ENCODE measurements at regions not wholly inside any gene's neighbourhood (a gene's known extent, or its start where the extent isn't known, plus 50 kb on each side); places are given as distances from the start of the nearest gene placed in this dataset.

DNA sequence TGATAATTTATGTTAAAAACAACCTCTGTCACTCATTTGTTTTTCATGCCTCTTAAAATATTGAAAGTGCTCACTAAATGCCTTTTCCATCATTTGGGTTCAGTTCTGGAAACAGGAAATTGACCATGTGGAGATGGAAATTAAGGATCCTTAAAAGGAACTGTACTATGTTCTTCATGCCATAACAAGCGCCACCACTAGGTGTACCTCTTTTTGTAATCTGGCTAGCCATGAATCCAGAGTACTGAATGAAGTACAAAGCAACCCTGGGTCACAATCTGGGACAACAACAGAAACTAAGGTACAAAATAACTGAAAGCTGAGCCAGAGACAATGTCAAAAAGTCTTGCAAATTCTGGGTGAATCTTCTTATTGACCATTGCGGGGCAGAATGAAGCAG lies 559.1 kb downstream of the FAM181B start (continued):
- TF ChIP-seq, protein P1, sequence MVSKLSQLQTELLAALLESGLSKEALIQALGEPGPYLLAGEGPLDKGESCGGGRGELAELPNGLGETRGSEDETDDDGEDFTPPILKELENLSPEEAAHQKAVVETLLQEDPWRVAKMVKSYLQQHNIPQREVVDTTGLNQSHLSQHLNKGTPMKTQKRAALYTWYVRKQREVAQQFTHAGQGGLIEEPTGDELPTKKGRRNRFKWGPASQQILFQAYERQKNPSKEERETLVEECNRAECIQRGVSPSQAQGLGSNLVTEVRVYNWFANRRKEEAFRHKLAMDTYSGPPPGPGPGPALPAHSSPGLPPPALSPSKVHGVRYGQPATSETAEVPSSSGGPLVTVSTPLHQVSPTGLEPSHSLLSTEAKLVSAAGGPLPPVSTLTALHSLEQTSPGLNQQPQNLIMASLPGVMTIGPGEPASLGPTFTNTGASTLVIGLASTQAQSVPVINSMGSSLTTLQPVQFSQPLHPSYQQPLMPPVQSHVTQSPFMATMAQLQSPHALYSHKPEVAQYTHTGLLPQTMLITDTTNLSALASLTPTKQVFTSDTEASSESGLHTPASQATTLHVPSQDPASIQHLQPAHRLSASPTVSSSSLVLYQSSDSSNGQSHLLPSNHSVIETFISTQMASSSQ (IDR thresholded peaks at IDR 0.05; ENCODE audit: low read depth), result no peak
- TF ChIP-seq, protein P1 (CRISPR knock-in tag; IDR thresholded peaks at IDR 0.05; ENCODE audit: borderline replicate concordance), result no peak
- TF ChIP-seq ZNF616 (CRISPR knock-in tag; IDR thresholded peaks at IDR 0.05; ENCODE audit: low read depth), result no peak
- no peak for TF ChIP-seq ZFP36L2 (CRISPR knock-in tag; IDR thresholded peaks at IDR 0.05)
- TF ChIP-seq DNMT3B (CRISPR knock-in tag; conservative IDR thresholded peaks at IDR 0.05), result no peak
- TF ChIP-seq ZNF609 (CRISPR knock-in tag; IDR thresholded peaks at IDR 0.05; ENCODE audit: borderline replicate concordance), result no peak
- TF ChIP-seq PAX8 (CRISPR knock-in tag; IDR thresholded peaks at IDR 0.05; ENCODE audit: borderline replicate concordance), result no peak
- TF ChIP-seq ZNF788 (CRISPR knock-in tag; IDR thresholded peaks at IDR 0.05; ENCODE audit: borderline replicate concordance), result no peak
- no peak for TF ChIP-seq ZNF232 (CRISPR knock-in tag; IDR thresholded peaks at IDR 0.05; ENCODE audit: borderline replicate concordance)
- no peak for TF ChIP-seq ZNF30 (CRISPR knock-in tag; IDR thresholded peaks at IDR 0.05)
- TF ChIP-seq ZBTB42 (CRISPR knock-in tag; IDR thresholded peaks at IDR 0.05), result no peak
- no peak for TF ChIP-seq ZNF614 (CRISPR knock-in tag; IDR thresholded peaks at IDR 0.05; ENCODE audit: borderline replicate concordance)
- no peak for TF ChIP-seq SMAD3 (CRISPR knock-in tag; IDR thresholded peaks at IDR 0.05)
